ENCODE measurements at regions not wholly inside any gene's neighbourhood (a gene's known extent, or its start where the extent isn't known, plus 50 kb on each side); places are given as distances from the start of the nearest gene placed in this dataset.

DNA sequence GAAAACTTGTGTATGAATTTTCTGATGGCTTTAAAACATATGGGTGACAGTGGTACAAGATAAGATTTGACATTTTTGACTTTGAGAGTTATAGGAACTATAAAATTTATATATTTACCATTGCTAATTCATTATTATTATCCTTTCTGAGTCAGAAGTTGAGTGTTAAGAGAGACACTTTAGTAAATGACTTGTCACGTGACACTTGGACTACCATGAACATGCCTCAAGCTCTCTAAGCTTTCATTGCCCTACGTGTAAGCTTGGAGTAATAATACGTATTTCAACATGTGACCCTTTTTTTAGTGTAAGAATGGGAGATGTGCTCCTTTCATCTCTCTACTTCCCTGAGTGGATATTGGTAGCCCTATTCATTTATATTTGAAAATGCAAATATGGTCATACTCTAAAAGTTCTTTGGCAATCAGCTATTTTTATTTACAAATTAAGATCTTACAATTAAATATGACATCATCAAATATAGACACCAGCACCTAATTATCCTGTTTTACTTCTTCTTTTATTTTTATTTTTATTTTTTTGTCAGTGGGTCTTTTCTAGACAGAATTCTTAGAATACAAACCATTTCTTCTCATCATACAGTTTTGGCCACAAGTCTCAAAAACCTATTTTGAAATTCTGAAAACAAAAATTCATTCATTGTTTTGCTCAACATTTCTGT is 837.0 kb downstream of the PDHA2 start:
- H3K4me3 ChIP-seq, result no peak overlapping the region
- intact Hi-C loops (cut with DNase I), result no loop called here
- no peaks in the 10 kb centered on the region for H3K9me3 ChIP-seq
- no peak overlapping the region for H3K9ac ChIP-seq (ENCODE audit: low read depth in 2 of 2, low read length in 2 of 2)
- no peaks in the 10 kb centered on the region for H3K36me3 ChIP-seq
- no peak for DNase-seq
- no peaks in the 10 kb centered on the region for H3K4me1 ChIP-seq
- TF ChIP-seq, protein P1, sequence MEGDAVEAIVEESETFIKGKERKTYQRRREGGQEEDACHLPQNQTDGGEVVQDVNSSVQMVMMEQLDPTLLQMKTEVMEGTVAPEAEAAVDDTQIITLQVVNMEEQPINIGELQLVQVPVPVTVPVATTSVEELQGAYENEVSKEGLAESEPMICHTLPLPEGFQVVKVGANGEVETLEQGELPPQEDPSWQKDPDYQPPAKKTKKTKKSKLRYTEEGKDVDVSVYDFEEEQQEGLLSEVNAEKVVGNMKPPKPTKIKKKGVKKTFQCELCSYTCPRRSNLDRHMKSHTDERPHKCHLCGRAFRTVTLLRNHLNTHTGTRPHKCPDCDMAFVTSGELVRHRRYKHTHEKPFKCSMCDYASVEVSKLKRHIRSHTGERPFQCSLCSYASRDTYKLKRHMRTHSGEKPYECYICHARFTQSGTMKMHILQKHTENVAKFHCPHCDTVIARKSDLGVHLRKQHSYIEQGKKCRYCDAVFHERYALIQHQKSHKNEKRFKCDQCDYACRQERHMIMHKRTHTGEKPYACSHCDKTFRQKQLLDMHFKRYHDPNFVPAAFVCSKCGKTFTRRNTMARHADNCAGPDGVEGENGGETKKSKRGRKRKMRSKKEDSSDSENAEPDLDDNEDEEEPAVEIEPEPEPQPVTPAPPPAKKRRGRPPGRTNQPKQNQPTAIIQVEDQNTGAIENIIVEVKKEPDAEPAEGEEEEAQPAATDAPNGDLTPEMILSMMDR (IDR thresholded peaks at IDR 0.05), result no peak
- H3K27me3 ChIP-seq, result no peaks in the 10 kb centered on the region
- no peak overlapping the region for H3K27ac ChIP-seq

DNA sequence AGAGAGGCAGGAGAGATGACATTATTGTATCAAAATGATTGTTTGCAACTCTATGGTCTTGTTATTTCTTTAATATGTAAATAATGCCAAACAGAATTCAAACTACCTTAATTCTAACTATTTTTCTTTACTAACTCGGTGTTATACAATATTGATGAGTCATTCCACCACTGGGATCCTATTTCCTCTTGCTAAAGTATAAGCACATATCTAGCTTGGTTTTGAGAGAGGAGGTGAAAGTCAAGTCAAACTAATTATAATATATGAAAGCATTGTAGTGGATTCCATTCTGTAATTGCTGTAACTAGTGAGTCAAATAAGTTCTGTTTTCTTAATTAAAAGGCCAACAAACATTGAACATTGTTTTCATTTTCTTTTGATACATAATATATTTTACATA is 837.6 kb downstream of the PDHA2 start:
- H3K27me3 ChIP-seq, result no peaks in the 10 kb centered on the region
- no peak overlapping the region for H3K4me3 ChIP-seq
- DNase-seq, result no peak
- H3K36me3 ChIP-seq, result no peaks in the 10 kb centered on the region
- no peaks in the 10 kb centered on the region for H3K4me1 ChIP-seq
- no peaks in the 10 kb centered on the region for H3K9me3 ChIP-seq
- H3K9ac ChIP-seq (ENCODE audit: low read depth in 2 of 2, low read length in 2 of 2), result no peak overlapping the region
- intact Hi-C loops (cut with DNase I), result no loop called here
- TF ChIP-seq, protein P1 (IDR thresholded peaks at IDR 0.05), result no peak
- no peak overlapping the region for H3K27ac ChIP-seq

DNA sequence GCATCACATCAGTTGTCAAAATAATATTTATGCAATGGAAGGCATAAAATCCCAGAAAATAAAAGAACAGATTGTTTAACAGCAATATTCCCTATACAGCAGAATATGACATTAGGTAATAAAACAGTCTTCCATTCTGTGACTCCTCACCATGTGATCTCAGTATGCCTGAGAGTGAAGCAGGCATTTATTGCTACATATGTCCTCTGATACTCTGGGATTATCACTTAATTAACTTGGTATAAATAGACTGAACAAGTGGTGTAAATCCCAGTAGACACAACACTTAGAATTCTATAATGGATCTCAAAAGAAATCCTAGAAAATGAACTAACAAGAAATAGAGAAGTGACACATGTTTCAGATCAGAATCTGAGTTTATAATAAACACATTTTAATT is 841.3 kb downstream of the PDHA2 start:
- intact Hi-C loops (cut with DNase I), result no loop called here
- Histone ChIP-seq H3K9ac (ENCODE audit: low read depth in 2 of 2, low read length in 2 of 2) (no peak overlapping the region), H3K27ac (no peak overlapping the region), H3K27me3 (no peaks in the 10 kb centered on the region), H3K4me1 (no peaks in the 10 kb centered on the region), H3K4me3 (no peak overlapping the region), H3K36me3 (no peaks in the 10 kb centered on the region), H3K9me3 (no peaks in the 10 kb centered on the region)
- no peak for DNase-seq
- TF ChIP-seq, protein P1 (IDR thresholded peaks at IDR 0.05), result no peak

DNA sequence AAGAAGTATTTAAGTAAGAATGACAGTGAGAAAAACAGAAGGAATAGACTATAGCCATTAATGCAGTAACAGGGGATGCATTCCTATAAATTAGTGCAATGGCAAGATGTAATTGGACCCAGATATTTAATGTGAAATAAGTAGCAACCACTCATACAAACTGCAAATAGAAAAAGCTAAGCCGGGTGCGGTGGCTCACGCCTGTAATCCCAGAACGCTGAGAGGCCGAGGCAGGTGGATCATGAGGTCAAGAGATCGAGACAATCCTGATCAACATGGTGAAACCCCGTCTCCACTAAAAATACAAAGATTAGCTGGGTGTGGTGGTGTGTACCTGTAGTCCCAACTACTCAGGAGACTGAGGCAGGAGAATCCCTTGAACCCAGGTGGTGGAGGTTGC is 845.8 kb downstream of the PDHA2 start:
- H3K9ac ChIP-seq (ENCODE audit: low read depth in 2 of 2, low read length in 2 of 2), result no peak overlapping the region
- no peak overlapping the region for H3K27ac ChIP-seq
- DNase-seq, result no peak
- H3K4me1 ChIP-seq, result no peaks in the 10 kb centered on the region
- no peaks in the 10 kb centered on the region for H3K27me3 ChIP-seq
- H3K36me3 ChIP-seq, result no peaks in the 10 kb centered on the region
- H3K4me3 ChIP-seq, result no peak overlapping the region
- intact Hi-C loops (cut with DNase I), result no loop called here
- no peaks in the 10 kb centered on the region for H3K9me3 ChIP-seq
- TF ChIP-seq, protein P1 (IDR thresholded peaks at IDR 0.05), result no peak

DNA sequence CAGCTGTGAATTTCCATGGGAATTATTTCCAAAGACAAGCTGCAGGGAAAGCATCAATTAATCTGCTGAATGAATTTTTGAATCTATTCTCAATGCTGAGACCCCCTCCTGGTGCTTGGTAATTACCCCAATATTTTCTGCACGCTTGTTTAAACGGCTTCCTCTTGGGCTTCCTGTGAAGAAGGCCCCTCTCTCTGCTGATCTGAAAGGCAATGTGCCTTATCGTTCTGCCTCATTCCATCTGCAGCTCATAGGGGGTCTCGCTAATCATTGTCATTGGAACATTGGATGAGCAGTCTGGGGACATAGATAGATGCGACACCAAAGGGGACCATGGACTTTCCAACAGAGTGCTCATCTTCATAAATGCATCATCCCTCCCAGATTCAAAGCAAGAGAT is 851.6 kb downstream of the PDHA2 start:
- no peak for DNase-seq
- Histone ChIP-seq H3K4me1 (no peaks in the 10 kb centered on the region), H3K36me3 (no peaks in the 10 kb centered on the region)

More for the DNA sequence above, 851.6 kb downstream of the PDHA2 start:
- Histone ChIP-seq H3K4me3 (no peak overlapping the region), H3K9ac (ENCODE audit: low read depth in 2 of 2, low read length in 2 of 2) (no peak overlapping the region), H3K9me3 (no peaks in the 10 kb centered on the region), H3K27me3 (no peaks in the 10 kb centered on the region), H3K27ac (no peak overlapping the region)
- TF ChIP-seq, protein P1 (IDR thresholded peaks at IDR 0.05), result no peak
- intact Hi-C loops (cut with DNase I), result no loop called here
